NCI-H1436 treated with DMSO at 0.1 percent for 48 hours (cell line): ENCODE measurements at regions not wholly inside any gene's neighbourhood (a gene's known extent, or its start where the extent isn't known, plus 50 kb on each side); places are given as distances from the start of the nearest gene placed in this dataset.

ENCODE experiments used
- DNase-seq: peaks from one replicate; lab custom pipeline; 2025; lab: John Stamatoyannopoulos, UW

- DNase-seq = no peak
Observed at GRCh38 chr6:95243053-95243452, 334.3 kb upstream of the MANEA start.

- no peak for DNase-seq
Observed at GRCh38 chr6:95244751-95245150, 332.6 kb upstream of the MANEA start.

DNA sequence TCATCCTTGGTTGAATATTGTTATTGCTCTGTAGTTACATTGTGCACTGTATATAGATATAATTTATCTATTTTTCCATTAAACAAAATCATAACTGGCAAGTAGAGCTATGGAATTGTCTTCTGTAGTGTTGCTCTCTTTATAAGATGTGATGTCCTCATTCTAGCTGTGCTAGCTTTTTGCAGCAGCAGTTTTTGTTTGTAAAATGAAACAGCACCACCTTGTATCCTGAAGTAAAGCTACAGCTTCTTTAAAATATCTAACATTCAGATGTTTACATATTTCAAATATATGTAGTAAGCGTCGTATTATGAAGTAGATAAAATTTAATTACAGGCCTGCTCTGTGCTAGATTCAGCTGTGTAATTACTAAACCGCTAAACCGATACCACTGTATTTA lies 328.8 kb upstream of the MANEA start:
- no peak for DNase-seq

- no peak for DNase-seq
Observed at GRCh38 chr6:95249175-95249574, 328.2 kb upstream of the MANEA start.

GRCh38 chr6:95249661-95250060 lies 327.7 kb upstream of the MANEA start:
- no peak for DNase-seq

GRCh38 chr6:95263840-95264239 lies 313.5 kb upstream of the MANEA start:
- no peak for DNase-seq

GRCh38 chr6:95266537-95267258 lies 310.6 kb upstream of the MANEA start:
- DNase-seq = no peak

GRCh38 chr6:95274686-95275235 lies 302.6 kb upstream of the MANEA start:
- no peak for DNase-seq

DNA sequence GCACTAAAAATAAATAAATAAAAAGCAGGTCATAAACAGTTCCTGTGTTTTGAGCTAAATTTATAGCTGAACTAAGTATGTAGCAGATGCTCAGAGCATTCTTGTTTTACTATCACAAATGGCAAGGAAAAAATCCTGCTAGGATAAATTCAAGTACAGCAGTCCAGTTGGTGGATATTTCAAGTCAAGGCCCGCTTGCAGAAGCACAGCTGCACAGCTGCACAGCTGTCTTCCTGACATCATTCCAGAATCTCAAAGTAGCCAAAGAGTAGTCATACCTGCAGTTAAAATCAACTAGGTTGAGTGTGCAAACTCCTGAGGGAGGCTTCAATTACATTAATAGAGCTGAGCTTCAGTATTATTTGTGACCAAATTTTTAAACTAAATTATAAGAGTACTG lies 297.7 kb upstream of the MANEA start:
- DNase-seq = no peak

GRCh38 chr6:95280686-95281273 lies 296.6 kb upstream of the MANEA start:
- DNase-seq = no peak

- no peak for DNase-seq
Observed at GRCh38 chr6:95285881-95286280, 291.5 kb upstream of the MANEA start.

DNA sequence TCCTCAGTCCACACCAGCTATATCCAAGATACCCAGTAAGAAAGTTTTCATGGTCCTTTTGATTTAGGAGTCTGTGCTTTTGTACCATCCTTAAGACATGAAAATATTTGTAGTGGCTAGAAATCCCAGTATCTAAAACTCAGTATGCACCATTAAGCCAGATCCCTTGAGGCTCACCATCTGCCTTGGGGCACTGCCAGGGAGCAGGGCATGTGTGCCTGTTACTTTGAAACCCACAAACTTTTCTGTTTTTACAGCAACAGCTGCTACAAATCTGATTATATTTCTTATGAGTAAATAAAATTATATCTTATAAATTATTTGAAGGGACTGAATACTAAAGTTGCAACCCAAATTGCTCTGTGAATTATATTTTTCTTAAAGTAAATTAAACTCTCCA lies 290.5 kb upstream of the MANEA start:
- DNase-seq = no peak

GRCh38 chr6:95288251-95288650 lies 289.1 kb upstream of the MANEA start:
- no peak for DNase-seq

DNA sequence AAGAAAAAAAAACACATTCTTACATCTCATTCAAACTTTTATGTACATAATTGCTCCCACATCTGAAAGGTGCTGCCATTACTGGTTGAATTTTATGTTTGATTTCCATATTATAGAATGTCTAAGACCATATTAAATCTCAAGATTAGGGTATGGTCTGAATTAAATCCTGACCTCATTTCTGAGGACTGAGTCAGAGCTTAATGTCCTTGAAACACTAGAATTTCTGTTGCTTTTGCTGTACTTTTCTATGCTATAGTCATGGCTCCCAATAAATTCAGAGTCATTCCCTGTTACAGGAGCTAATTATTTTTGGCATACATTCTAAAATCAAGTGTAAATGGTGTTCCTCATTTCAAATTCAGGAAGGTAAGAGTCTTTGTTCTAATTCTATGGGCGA lies 285.3 kb upstream of the MANEA start:
- DNase-seq = no peak

DNA sequence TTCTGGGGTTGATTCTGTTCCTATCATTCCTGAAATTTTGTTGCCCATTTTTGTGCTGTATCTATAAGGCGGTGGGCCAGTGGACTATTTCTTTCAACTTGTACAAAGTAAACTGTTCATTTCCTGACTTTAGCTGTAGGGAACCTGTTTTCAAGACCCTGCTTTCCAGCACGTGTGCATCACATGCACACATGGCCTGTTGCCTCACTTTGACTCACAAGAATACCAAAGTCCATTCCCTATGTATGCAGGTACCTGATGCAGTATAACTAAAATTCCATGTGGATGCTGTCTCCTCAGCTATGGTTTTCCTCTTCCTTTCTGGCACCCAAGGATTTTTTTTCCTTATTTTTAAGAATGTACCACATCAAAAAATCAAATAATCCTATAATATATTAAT lies 284.1 kb upstream of the MANEA start:
- no peak for DNase-seq

DNA sequence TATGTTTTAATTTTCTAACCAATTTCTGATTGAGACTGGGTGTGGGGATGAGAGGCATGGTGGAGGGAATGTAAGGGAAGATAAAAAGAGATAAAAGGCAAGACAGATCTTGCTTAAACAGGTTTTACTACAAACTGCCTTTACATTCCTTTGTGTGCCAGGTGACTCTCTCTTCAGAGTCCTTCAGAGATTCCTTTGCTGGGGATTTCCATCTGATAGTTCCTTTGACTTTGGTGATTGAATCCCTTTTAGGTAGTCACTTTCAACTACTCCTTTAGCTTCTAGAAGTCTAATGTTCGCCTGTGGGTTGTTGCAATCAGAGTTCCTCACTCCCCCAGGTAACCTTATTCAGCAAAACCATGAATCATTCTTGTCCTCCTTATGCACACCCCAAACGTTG lies 283.3 kb upstream of the MANEA start:
- no peak for DNase-seq

GRCh38 chr6:95309545-95309944 lies 267.8 kb upstream of the MANEA start:
- DNase-seq = no peak

- DNase-seq = no peak
Observed at GRCh38 chr6:95318137-95318536, 259.2 kb upstream of the MANEA start.

DNA sequence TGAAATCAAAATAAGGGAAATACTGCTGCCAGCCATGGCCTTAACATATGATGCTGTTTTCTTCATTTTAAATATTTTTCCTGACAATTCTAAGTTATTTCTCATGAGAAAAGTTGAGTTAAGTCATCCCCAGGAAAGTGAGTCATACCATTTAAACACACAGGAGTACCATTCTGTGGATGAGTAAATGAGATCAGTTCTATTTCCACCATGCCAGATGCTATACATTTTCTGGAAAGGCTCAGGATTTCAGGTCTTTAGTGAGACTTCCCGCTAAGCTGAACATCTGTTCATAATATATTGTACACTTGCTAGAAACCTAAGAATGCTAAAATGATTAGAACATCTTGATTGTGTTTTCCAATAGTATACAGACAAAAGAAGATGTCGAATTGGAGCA lies 256.2 kb upstream of the MANEA start:
- DNase-seq = no peak

DNA sequence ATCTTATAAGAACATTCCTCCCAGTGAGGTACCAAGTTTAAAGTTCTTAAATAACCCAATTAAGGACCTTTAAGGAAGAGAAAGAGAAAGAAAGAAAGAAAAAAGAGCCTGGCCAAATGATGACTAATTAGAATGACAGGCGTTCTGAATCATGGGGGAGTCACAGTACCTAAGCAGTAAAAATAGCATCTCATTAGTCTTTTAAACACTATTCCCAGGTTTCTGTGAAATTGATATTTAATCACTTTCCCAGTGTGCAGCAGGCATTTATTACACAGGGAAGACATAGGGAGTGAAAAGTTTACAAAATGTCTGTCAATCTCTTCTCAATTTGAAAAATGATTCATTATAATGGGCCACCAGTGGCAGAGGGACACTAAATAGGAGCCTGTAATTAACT lies 251.4 kb upstream of the MANEA start:
- no peak for DNase-seq

DNA sequence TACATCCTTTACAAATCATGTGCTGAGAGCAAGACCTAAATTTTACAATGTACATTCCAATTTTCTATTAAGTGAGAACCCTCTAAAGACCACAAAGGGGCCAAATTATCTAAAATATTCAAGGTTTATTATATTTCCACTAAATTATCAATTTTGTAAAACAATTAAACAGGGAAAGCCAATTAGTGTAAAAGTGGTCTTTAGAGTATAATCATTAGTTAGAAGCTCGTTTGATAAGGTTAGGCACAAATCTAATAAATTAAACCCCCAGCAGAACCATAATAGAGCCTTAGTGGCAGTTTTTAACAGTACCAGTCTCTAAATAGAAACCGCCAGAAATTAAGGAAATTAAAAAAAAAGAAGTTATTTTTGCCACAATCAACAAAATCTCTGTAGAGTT lies 249.1 kb upstream of the MANEA start:
- no peak for DNase-seq

GRCh38 chr6:95352064-95352795 lies 225.1 kb upstream of the MANEA start:
- no peak for DNase-seq

DNA sequence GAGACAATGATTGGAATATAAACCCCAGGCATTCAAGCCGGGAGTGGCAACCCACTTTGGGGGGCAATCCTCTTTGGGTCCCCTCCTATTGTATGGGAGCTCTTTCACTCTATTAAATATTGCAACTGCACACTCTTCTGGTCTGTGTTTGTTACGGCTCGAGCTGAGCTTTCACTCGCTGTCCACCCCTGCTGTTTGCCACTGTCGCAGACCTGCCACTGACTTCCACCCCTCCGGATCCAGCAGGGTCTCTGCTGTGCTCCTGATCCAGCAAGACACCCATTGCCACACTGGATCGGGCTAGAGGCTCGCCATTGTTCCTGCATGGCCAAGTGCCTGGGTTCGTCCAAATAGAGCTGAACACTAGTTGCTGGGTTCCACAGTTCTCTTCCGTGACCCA lies 222.8 kb upstream of the MANEA start:
- no peak for DNase-seq
